Effector memory CD8-positive, alpha-beta T cell (primary cell): ENCODE measurements at regions not wholly inside any gene's neighbourhood (a gene's known extent, or its start where the extent isn't known, plus 50 kb on each side); places are given as distances from the start of the nearest gene placed in this dataset.
"Not testable (repeated sequence)": the region's sequence is repeated elsewhere in the genome, so short reads cannot be mapped to it uniquely, and the experiment has no call there.

Source experiments
- ATAC-seq: fragments of 150-1000 bp; cut with Tn5 transposase; replicated peaks from 2 replicates; pipeline ENCODE4 v1.10.0; 2021; ENCODE audit warnings: mild to moderate bottlenecking, moderate library complexity
- DNase-seq, 3 experiments: peaks; one replicate each; pipeline ENCODE4 v3.0.0; 2021
- H3K27ac Mint-ChIP-seq, 2 donors: one replicate each; pipeline ENCODE4 v1.8.0; 2022; ENCODE audit warnings: mild to moderate bottlenecking in 2 of 2, mixed read lengths in 2 of 2, moderate library complexity in 2 of 2
- H3K27me3 Mint-ChIP-seq, 2 donors: one replicate each; pipeline ENCODE4 v1.8.0; 2022; ENCODE audit warnings: mixed read lengths in 2 of 2
- H3K36me3 Mint-ChIP-seq: one replicate; pipeline ENCODE4 v1.8.0; 2022; ENCODE audit warnings: mild to moderate bottlenecking, moderate library complexity, mixed read lengths; ENCODE audit not compliant: insufficient read depth
- H3K4me1 Mint-ChIP-seq, 2 donors: one replicate each; pipeline ENCODE4 v1.8.0; 2022; ENCODE audit warnings: low read depth in 2 of 2, mixed read lengths in 2 of 2
- H3K4me3 Mint-ChIP-seq, 2 donors: one replicate each; pipeline ENCODE4 v1.8.0; 2022; ENCODE audit warnings: mild to moderate bottlenecking in 2 of 2, mixed read lengths in 2 of 2, moderate library complexity in 2 of 2
- H3K9me3 Mint-ChIP-seq, 2 donors: one replicate each; pipeline ENCODE4 v1.8.0; 2022; ENCODE audit warnings: mixed read lengths in 2 of 2

- Mint-ChIP-seq H3K27ac (no peak overlapping the region), H3K4me1 (no peaks in the 10 kb centered on the region), H3K36me3 (no peaks in the 10 kb centered on the region)
Observed at GRCh38 chr13:86563308-86563707, 764.1 kb upstream of the SLITRK6 start.

GRCh38 chr13:86567119-86567518 is 767.9 kb upstream of the SLITRK6 start:
- Mint-ChIP-seq H3K36me3 (no peaks in the 10 kb centered on the region), H3K27me3 (no peaks in the 10 kb centered on the region), H3K4me3 (no peak overlapping the region), H3K9me3 (peaks cover 0 to 4% of the 10 kb centered on the region in 2 donors), H3K27ac (no peak overlapping the region), H3K4me1 (no peaks in the 10 kb centered on the region)
- no peak for ATAC-seq
- DNase-seq, result no peak

More at GRCh38 chr13:86563308-86563707, 764.1 kb upstream of the SLITRK6 start:
- DNase-seq, result no peak
- Mint-ChIP-seq H3K9me3 (peaks cover 0 to 4% of the 10 kb centered on the region in 2 donors), H3K4me3 (no peak overlapping the region), H3K27me3 (no peaks in the 10 kb centered on the region)
- ATAC-seq, result no peak

- no peaks in the 10 kb centered on the region for H3K4me1 Mint-ChIP-seq
- no peak overlapping the region for H3K4me3 Mint-ChIP-seq
- ATAC-seq (no peak), DNase-seq (no peak)
- no peaks in the 10 kb centered on the region for H3K27me3 Mint-ChIP-seq
- peaks cover 0 to 5% of the 10 kb centered on the region in 2 donors for H3K9me3 Mint-ChIP-seq
- peaks cover 3% of the 10 kb centered on the region for H3K36me3 Mint-ChIP-seq
- H3K27ac Mint-ChIP-seq, result no peak overlapping the region
Observed at GRCh38 chr13:86569119-86569518, 769.9 kb upstream of the SLITRK6 start.

DNA sequence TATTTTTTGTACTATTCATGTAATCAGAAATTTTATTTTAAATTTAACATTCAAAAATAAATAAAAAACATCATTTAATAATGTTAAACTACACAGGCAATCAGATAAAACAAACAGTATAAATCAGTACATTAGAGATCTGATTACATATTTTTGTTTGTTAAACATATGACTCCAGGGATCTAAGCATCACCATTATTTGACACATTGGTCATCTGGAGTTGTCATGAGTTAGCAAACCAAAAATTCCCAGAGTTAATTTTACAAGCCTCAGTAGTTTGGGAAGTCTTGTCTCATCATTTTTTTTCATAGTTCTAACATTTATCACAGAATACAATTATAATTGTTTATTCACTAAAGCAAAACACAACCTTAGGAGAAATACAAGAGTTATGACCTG is 770.8 kb upstream of the SLITRK6 start:
- Mint-ChIP-seq H3K27ac (no peak overlapping the region), H3K36me3 (peaks cover 3% of the 10 kb centered on the region), H3K27me3 (no peaks in the 10 kb centered on the region), H3K4me1 (no peaks in the 10 kb centered on the region), H3K4me3 (no peak overlapping the region), H3K9me3 (peaks cover 6% of the 10 kb centered on the region in 2 donors)
- ATAC-seq, result no peak
- DNase-seq, result no peak

DNA sequence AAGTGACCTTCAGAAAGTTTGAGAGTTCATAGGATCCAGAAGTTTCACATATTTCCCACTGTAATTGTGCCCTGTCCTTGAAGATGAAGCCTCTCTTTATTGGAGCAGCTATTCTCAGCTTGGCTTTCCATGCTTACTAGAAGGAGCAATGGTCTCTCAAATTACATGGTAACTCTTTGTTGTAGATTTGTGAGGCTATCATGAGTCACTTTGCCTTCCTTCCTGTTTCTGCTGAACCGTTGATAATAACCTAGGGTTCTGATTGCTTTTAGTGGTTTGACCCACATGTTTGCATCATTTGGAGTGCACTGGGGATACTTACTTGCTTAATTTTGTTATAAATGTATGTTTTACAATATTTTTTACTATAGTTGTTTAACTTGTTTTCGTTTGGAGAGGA is 772.9 kb upstream of the SLITRK6 start:
- H3K4me1 Mint-ChIP-seq, result no peaks in the 10 kb centered on the region
- peaks cover 6 to 7% of the 10 kb centered on the region in 2 donors for H3K9me3 Mint-ChIP-seq
- ATAC-seq (peak; percentile 37), DNase-seq (no peak)
- peaks cover 3% of the 10 kb centered on the region for H3K36me3 Mint-ChIP-seq
- H3K27me3 Mint-ChIP-seq, result no peaks in the 10 kb centered on the region
- H3K4me3 Mint-ChIP-seq, result no peak overlapping the region
- no peak overlapping the region for H3K27ac Mint-ChIP-seq

DNA sequence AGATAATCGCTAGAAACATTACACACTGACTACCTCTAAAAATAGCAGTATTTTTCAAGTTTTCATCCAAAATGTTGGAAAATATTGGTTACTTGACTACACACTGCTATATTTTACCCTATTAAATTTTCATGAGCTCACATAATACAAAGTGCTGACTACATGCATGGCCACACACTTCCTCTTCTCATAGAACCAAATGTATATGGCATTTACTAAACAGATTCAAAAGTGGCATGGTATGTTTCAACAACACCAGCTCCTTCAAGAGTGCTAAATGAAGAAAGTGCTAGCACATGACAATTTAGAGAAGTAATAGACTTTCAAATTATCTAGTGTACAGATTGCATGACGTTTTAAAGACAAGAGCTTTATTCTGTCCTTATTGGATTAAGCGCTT is 780.4 kb upstream of the SLITRK6 start:
- H3K36me3 Mint-ChIP-seq, result no peaks in the 10 kb centered on the region
- ATAC-seq (no peak), DNase-seq (no peak)
- H3K27ac Mint-ChIP-seq, result no peak overlapping the region
- no peaks in the 10 kb centered on the region for H3K27me3 Mint-ChIP-seq
- peaks cover 1 to 4% of the 10 kb centered on the region in 2 donors for H3K9me3 Mint-ChIP-seq
- no peaks in the 10 kb centered on the region for H3K4me1 Mint-ChIP-seq
- no peak overlapping the region for H3K4me3 Mint-ChIP-seq

- H3K4me3 Mint-ChIP-seq, result no peak overlapping the region
- H3K27me3 Mint-ChIP-seq, result no peaks in the 10 kb centered on the region
- H3K9me3 Mint-ChIP-seq, result peaks cover 0 to under 1% of the 10 kb centered on the region in 2 donors
- H3K36me3 Mint-ChIP-seq, result no peaks in the 10 kb centered on the region
- ATAC-seq (no peak), DNase-seq (no peak)
- H3K4me1 Mint-ChIP-seq, result no peaks in the 10 kb centered on the region
- H3K27ac Mint-ChIP-seq, result no peak overlapping the region
Observed at GRCh38 chr13:86581706-86582105, 782.5 kb upstream of the SLITRK6 start.

- DNase-seq (no peak), ATAC-seq (no peak)
- Mint-ChIP-seq H3K9me3 (peaks cover 0 to 7% of the 10 kb centered on the region in 2 donors), H3K27me3 (no peaks in the 10 kb centered on the region), H3K36me3 (no peaks in the 10 kb centered on the region), H3K27ac (no peak overlapping the region), H3K4me1 (no peaks in the 10 kb centered on the region), H3K4me3 (no peak overlapping the region)
Observed at GRCh38 chr13:86584301-86584700, 785.1 kb upstream of the SLITRK6 start.

GRCh38 chr13:86585835-86586234 is 786.6 kb upstream of the SLITRK6 start:
- ATAC-seq (no peak), DNase-seq (no peak)
- no peaks in the 10 kb centered on the region for H3K4me1 Mint-ChIP-seq
- no peak overlapping the region for H3K4me3 Mint-ChIP-seq
- no peaks in the 10 kb centered on the region for H3K36me3 Mint-ChIP-seq
- no peak overlapping the region for H3K27ac Mint-ChIP-seq
- peaks cover 0 to 7% of the 10 kb centered on the region in 2 donors for H3K9me3 Mint-ChIP-seq
- H3K27me3 Mint-ChIP-seq, result no peaks in the 10 kb centered on the region

DNA sequence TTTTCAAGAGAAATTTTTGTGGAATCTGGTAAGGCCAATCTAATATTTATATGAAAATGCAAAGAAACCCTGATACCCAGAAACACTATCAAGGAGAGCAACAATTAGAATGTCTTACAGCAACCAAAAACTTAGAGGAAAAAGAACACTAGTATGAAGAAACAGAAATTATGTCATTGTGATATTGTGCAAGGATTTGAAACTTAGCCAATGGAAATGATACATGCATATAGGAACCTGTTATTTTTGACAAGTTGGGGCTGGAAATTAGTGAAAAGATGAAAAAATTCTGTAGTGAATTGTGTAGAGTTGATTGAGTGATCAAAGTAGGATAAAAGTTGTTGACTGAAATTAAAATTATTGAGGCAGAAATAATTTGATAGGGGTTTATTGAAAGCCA is 792.6 kb upstream of the SLITRK6 start:
- Mint-ChIP-seq H3K27ac (no peak overlapping the region), H3K27me3 (no peaks in the 10 kb centered on the region), H3K4me3 (no peak overlapping the region), H3K9me3 (peaks cover 5 to 12% of the 10 kb centered on the region in 2 donors), H3K4me1 (no peaks in the 10 kb centered on the region), H3K36me3 (no peaks in the 10 kb centered on the region)
- DNase-seq, result no peak
- no peak for ATAC-seq

- peaks cover 8% of the 10 kb centered on the region in 2 donors for H3K9me3 Mint-ChIP-seq
- DNase-seq (no peak), ATAC-seq (no peak)
- H3K27ac Mint-ChIP-seq, result no peak overlapping the region
- H3K4me1 Mint-ChIP-seq, result no peaks in the 10 kb centered on the region
- no peaks in the 10 kb centered on the region for H3K27me3 Mint-ChIP-seq
- H3K4me3 Mint-ChIP-seq, result peak overlapping the region in 1 of 2 donors; percentile 27
- no peaks in the 10 kb centered on the region for H3K36me3 Mint-ChIP-seq
Observed at GRCh38 chr13:86601351-86601750, 802.1 kb upstream of the SLITRK6 start.

DNA sequence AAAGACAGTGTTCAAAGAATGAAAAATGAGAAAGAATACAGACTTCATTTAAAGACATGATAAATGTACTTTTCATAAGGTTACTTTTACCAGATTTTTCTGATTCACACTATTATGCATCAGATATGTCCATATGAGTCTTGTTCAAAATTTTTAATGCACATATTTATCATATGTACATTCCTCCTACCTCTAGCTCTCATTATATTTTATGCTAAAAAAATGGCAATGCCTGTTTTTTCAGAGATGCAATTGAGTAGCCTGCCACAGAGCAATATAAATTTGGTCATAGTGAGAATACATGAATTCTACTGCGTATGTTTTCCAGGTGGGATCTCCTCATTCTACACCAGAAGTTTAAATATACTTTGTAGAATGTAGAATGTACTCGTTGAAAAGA is 807.0 kb upstream of the SLITRK6 start:
- DNase-seq (no peak), ATAC-seq (no peak)
- H3K27ac Mint-ChIP-seq, result no peak overlapping the region
- no peaks in the 10 kb centered on the region for H3K27me3 Mint-ChIP-seq
- H3K9me3 Mint-ChIP-seq, result peaks cover 7 to 8% of the 10 kb centered on the region in 2 donors
- H3K36me3 Mint-ChIP-seq, result no peaks in the 10 kb centered on the region
- no peaks in the 10 kb centered on the region for H3K4me1 Mint-ChIP-seq
- no peak overlapping the region for H3K4me3 Mint-ChIP-seq

- Mint-ChIP-seq H3K4me1 (no peaks in the 10 kb centered on the region), H3K36me3 (no peaks in the 10 kb centered on the region), H3K27me3 (no peaks in the 10 kb centered on the region), H3K27ac (no peak overlapping the region), H3K4me3 (no peak overlapping the region), H3K9me3 (peaks cover 9% of the 10 kb centered on the region in 2 donors)
- no peak for DNase-seq
- no peak for ATAC-seq
Observed at GRCh38 chr13:86608701-86609100, 809.5 kb upstream of the SLITRK6 start.

DNA sequence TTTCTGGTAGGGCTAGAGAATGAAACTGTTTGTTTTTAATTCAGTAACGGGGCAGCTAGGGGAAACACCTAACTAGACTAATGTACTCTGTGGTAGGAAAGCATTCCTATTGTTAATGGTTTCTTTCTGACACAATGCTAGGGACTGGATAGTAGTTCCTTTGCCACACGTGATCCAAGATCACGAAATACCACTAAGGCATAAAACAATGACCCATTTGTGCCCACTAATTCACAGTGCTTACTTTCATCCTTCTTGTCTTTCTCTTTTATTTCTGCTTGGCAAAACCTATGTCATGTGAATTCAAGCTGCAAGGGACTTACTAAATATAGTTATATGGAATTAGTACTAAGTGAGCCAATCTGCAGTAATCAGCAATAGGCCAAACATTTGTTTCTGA is 834.1 kb upstream of the SLITRK6 start:
- no peaks in the 10 kb centered on the region for H3K36me3 Mint-ChIP-seq
- H3K27me3 Mint-ChIP-seq, result no peaks in the 10 kb centered on the region
- ATAC-seq, result no peak
- no peak overlapping the region for H3K27ac Mint-ChIP-seq
- H3K4me1 Mint-ChIP-seq, result no peaks in the 10 kb centered on the region
- H3K9me3 Mint-ChIP-seq, result peaks cover 0 to 3% of the 10 kb centered on the region in 2 donors
- H3K4me3 Mint-ChIP-seq, result no peak overlapping the region
- no peak for DNase-seq

- DNase-seq, H3K4me1 Mint-ChIP-seq, H3K4me3 Mint-ChIP-seq, H3K27me3 Mint-ChIP-seq, H3K36me3 Mint-ChIP-seq, ATAC-seq, H3K27ac Mint-ChIP-seq, H3K9me3 Mint-ChIP-seq: not testable (repeated sequence)
Observed at GRCh38 chr13:86651171-86651570, 852.0 kb upstream of the SLITRK6 start.
